Heart right ventricle (tissue), 16 donors: ENCODE measurements at regions not wholly inside any gene's neighbourhood (a gene's known extent, or its start where the extent isn't known, plus 50 kb on each side); places are given as distances from the start of the nearest gene placed in this dataset.

Experiments
- ATAC-seq, 8 donors: fragments of 200-7000 bp; cut with Tn5 transposase; one replicate each; pipeline ENCODE4 v1.9.1; 2020; ENCODE audit warnings: mild to moderate bottlenecking in 8 of 8, moderate library complexity in 8 of 8, moderate number of reproducible peaks in 1 of 8
- DNase-seq, 2 donors: peaks; one replicate each; pipeline ENCODE4 v3.0.0-alpha.2; 2020
- H3K27ac ChIP-seq, 10 donors: fragments of 200-600 bp; sonication (generic) in 2 of 10; one replicate each; pipeline versions ENCODE4 v1.5.0 to v1.8.0; 2020 to 2022; ENCODE audit warnings: mild to moderate bottlenecking in 3 of 10
- H3K27me3 ChIP-seq, 7 donors: fragments of 200-600 bp; one replicate each; pipeline ENCODE4 v1.8.0; 2021 to 2022; ENCODE audit warnings: mild to moderate bottlenecking in 2 of 7
- H3K36me3 ChIP-seq, 9 donors: fragments of 200-600 bp; sonication (generic) in 1 of 9; one replicate each; pipeline versions ENCODE4 v1.5.0 to v1.8.0; 2020 to 2022; ENCODE audit warnings: mild to moderate bottlenecking in 2 of 9
- H3K4me1 ChIP-seq, 9 donors: fragments of 200-600 bp; sonication (generic) in 1 of 9; one replicate each; pipeline versions ENCODE4 v1.5.0 to v1.8.0; 2020 to 2022; ENCODE audit warnings: mild to moderate bottlenecking in 4 of 9
- H3K4me3 ChIP-seq, 10 donors: fragments of 200-600 bp; sonication (generic) in 2 of 10; one replicate each; pipeline versions ENCODE4 v1.5.0 to v1.8.0; 2020 to 2022; ENCODE audit warnings: mild to moderate bottlenecking in 7 of 10, moderate library complexity in 2 of 10
- H3K9me3 ChIP-seq, 11 donors: fragments of 200-600 bp in 10 of 11; sonication (generic) in 2 of 11; one replicate each; pipeline versions ENCODE4 v1.5.0 to v1.8.0; 2013 to 2022; ENCODE audit warnings: mild to moderate bottlenecking in 2 of 11, control low read depth in 1 of 11, moderate library complexity in 1 of 11
- WGBS, 2 donors: extraction: QIAGEN DNeasy Blood & Tissue Kit; methylation state at CpG; one replicate each; pipeline ENCODE4 v1.1.7; 2013; ENCODE audit warnings: inconsistent platforms in 1 of 2; 5-methylcytosine and 5-hydroxymethylcytosine counted together
- intact Hi-C, 10 donors: fragments of 100-400 bp; cut with DNase I; formaldehyde crosslinking; loops; one replicate each; pipeline versions ENCODE4 v1.11.1 to v1.14.2; 2022
- TF ChIP-seq, protein P1 (sequence below), 9 donors: fragments of 200-600 bp; sonication (generic) in 2 of 9; IDR thresholded peaks; one replicate each; pipeline versions ENCODE4 v1.5.0 to v1.8.0; 2021 to 2022; ENCODE audit warnings: antibody characterized with exemption in 9 of 9, mild to moderate bottlenecking in 5 of 9, moderate library complexity in 1 of 9
- donor health status: Arrhythmogenic right ventricular cardiomyopathy.
- donor health status: ischemic (EF 13 %, LVEDD 7.1; RV severe dilation, severe dysfunction).
- donor health status: healthy with polysubstance abuse.
- donor health status: DM: no; HTN: yes; CAD: no.
- donor health status: DM: no; HTN: no; CAD: no.
- donor health status: ischemic (EF 25% LVEDD 6.9; RV normal size, moderate dysfunction).
- donor health status: ischemic (EF 25% LVEDD 5.7; RV mildly dilated, moderate dysfunction).
- donor health status: healthy.
- donor health status: DM: yes; HTN: yes; CAD: no.
- donor health status: Ischemic cardiomyopathy.
- donor health status: ischemic (EF 35%, LVEDD 5.7; RV mildly dilated, moderate dysfunction).
- donor health status: nonischemic (EF 11% LVEDD 7.7; RV severe dilation, severe dysfunction).
- donor health status: DM: yes; HTN: yes; CAD: no.
- donor health status: PGD.
- donor health status: ischemic (EF 29% LVEDD 5.4; RV normal size, mild dysfunction).
- donor health status: nonischemic (EF 23%, LVEDD 6.1; RV moderate dilation, normal function).

DNA sequence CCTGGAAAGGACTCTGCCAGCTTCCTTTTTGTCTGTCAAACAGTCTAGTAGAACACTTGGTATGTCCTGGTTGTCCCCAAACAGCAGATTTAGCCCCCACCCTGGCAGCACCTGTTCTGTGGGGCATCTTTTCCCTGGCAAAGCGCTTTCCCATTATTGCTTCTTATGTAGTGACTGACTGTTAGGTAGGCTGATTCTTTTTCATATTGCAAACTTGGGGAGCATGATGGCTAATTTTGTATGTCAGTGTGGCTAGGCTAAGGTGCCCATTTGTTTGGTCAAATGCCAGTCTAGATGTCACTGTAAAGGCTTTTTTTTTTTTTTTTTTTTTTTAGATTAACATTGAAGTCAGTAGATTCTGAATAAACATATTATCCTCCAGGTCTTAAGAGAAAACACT, 140.2 kb downstream of the MYCN start:
- Histone ChIP-seq H3K27me3 (peaks cover 0 to 15% (median 4%) of the 10 kb centered on the region in 7 donors), H3K4me3 (no peak overlapping the region), H3K9me3 (no peaks in the 10 kb centered on the region), H3K4me1 (no peaks in the 10 kb centered on the region), H3K36me3 (no peaks in the 10 kb centered on the region), H3K27ac (no peak overlapping the region)
- no peak for ATAC-seq
- 100% methylated on average over 1 of the region's 1 CpG for WGBS, 2 donors
- intact Hi-C loops = no loop called here
- TF ChIP-seq, protein P1, sequence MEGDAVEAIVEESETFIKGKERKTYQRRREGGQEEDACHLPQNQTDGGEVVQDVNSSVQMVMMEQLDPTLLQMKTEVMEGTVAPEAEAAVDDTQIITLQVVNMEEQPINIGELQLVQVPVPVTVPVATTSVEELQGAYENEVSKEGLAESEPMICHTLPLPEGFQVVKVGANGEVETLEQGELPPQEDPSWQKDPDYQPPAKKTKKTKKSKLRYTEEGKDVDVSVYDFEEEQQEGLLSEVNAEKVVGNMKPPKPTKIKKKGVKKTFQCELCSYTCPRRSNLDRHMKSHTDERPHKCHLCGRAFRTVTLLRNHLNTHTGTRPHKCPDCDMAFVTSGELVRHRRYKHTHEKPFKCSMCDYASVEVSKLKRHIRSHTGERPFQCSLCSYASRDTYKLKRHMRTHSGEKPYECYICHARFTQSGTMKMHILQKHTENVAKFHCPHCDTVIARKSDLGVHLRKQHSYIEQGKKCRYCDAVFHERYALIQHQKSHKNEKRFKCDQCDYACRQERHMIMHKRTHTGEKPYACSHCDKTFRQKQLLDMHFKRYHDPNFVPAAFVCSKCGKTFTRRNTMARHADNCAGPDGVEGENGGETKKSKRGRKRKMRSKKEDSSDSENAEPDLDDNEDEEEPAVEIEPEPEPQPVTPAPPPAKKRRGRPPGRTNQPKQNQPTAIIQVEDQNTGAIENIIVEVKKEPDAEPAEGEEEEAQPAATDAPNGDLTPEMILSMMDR (IDR thresholded peaks at IDR 0.05) = no peak
- no peak for DNase-seq

DNA sequence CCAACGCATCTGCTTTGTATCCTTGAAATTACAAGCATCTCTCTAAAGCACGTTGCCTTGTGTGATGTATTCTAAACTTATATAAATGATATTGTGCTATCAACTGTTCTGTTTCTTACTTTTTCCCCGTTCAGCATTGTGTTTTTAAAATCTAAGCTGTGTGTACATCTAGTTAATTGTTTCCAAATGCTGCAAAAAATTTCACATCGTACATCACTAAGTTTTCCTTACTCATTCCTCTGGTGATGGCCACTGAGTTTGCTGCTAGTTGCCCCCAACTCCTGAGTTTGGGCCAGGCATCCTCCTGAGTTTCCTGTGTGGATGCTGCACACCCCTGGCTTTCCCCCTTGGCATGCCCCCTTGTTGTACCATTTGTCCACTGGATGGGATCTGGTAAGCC, 139.7 kb downstream of the MYCN start:
- Histone ChIP-seq H3K4me1 (no peaks in the 10 kb centered on the region), H3K27ac (no peak overlapping the region), H3K27me3 (peaks cover 0 to 15% (median 4%) of the 10 kb centered on the region in 7 donors), H3K36me3 (no peaks in the 10 kb centered on the region), H3K4me3 (no peak overlapping the region), H3K9me3 (no peaks in the 10 kb centered on the region)
- WGBS, 2 donors = 65 to 73% methylated on average over 4 of the region's 4 CpGs
- TF ChIP-seq, protein P1 (IDR thresholded peaks at IDR 0.05) = no peak
- ATAC-seq (no peak), DNase-seq (no peak)
- intact Hi-C loops = no loop called here

DNA sequence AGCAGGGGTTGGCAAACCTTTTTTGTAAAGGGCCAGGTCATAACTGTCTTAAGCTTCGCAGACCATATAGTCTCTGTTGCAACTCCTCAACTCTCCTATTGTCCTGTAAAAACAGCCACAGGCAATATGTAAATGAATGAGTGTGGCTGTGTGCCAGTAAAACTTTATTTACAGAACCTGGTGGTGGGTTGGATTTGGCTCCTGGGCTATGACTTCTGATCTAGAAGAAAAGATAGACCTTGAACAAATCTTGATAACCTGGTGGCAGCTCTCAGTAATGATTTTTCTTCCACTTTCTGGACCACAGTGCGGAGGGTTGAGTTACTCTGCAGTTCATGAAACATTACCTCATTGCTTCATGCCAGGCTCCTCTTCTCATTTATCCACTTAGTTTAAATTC, 139.3 kb downstream of the MYCN start:
- ATAC-seq (no peak), DNase-seq (no peak)
- Histone ChIP-seq H3K9me3 (no peaks in the 10 kb centered on the region), H3K36me3 (no peaks in the 10 kb centered on the region), H3K27ac (no peak overlapping the region), H3K27me3 (peaks cover 0 to 14% (median 4%) of the 10 kb centered on the region in 7 donors), H3K4me1 (no peaks in the 10 kb centered on the region), H3K4me3 (no peak overlapping the region)
- intact Hi-C loops = no loop called here
- TF ChIP-seq, protein P1 (IDR thresholded peaks at IDR 0.05) = no peak
- 93 to 95% methylated on average over 2 of the region's 2 CpGs for WGBS, 2 donors

DNA sequence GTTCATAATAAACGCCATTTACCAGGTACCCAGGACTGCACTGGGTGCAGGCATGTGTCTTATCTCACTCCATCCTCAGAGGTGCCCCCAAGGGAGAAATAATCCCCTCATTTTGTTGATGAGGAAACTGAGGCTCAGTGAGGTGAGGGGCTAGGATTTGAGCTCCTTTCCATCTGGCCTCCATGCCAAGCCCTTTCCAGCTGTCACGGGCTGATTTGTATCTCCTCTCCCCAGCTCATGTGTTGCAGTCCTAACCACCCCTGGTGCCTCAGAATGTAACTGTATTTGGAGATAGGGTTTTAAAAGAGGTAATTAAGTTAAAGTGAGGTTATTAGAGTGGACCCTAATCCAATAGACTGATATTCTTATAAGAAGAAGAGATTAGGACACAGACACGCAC, 137.3 kb downstream of the MYCN start:
- ATAC-seq (no peak), DNase-seq (no peak)
- intact Hi-C loops = no loop called here
- H3K9me3 ChIP-seq = no peaks in the 10 kb centered on the region
- no peaks in the 10 kb centered on the region for H3K36me3 ChIP-seq
- H3K27me3 ChIP-seq = peaks cover 0 to under 1% (median 0%) of the 10 kb centered on the region in 7 donors
- no peak overlapping the region for H3K4me3 ChIP-seq
- 76 to 93% methylated on average over 3 of the region's 3 CpGs for WGBS, 2 donors
- H3K27ac ChIP-seq = no peak overlapping the region
- no peaks in the 10 kb centered on the region for H3K4me1 ChIP-seq
- TF ChIP-seq, protein P1 (IDR thresholded peaks at IDR 0.05) = no peak

DNA sequence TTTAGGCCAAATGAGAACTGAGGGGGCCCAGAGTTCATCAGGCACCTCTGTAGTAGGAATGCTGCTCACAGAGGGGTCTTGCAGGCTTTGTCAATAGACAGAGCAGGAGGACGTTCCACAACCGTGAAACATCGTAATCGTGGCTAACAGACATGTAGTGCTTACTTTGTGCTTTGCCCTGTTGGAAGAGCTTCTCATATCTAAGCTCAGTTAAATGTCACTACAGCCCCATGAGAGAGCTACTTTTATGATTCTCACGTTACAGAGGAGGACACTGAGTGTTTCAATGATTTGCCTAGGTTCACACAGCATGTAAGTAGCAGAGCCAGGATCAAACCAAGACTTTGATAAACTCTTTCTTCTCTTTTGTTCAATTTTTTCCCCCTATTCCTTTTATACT, 136.6 kb downstream of the MYCN start:
- DNase-seq (no peak), ATAC-seq (no peak)
- Histone ChIP-seq H3K4me1 (no peaks in the 10 kb centered on the region), H3K9me3 (no peaks in the 10 kb centered on the region), H3K27me3 (no peaks in the 10 kb centered on the region), H3K27ac (no peak overlapping the region), H3K36me3 (no peaks in the 10 kb centered on the region), H3K4me3 (no peak overlapping the region)
- 84 to 87% methylated on average over 5 of the region's 5 CpGs for WGBS, 2 donors
- TF ChIP-seq, protein P1 (IDR thresholded peaks at IDR 0.05) = no peak
- intact Hi-C loops = no loop called here
